Breast epithelium (tissue), 3 donors: ENCODE measurements at regions not wholly inside any gene's neighbourhood (a gene's known extent, or its start where the extent isn't known, plus 50 kb on each side); places are given as distances from the start of the nearest gene placed in this dataset.

Experiments used
- CTCF ChIP-seq, 3 donors: fragments of 450-650 bp; IDR thresholded peaks; one replicate each; pipeline ENCODE4 v1.5.1; 2016 to 2017; ENCODE audit warnings: antibody characterized with exemption in 3 of 3, mild to moderate bottlenecking in 3 of 3, moderate library complexity in 3 of 3
- POLR2A ChIP-seq: fragments of 450-650 bp; IDR thresholded peaks from one replicate; pipeline ENCODE4 v1.6.1; 2016; ENCODE audit warnings: antibody characterized with exemption, mild to moderate bottlenecking, moderate library complexity
- POLR2AphosphoS5 ChIP-seq, 3 donors: sonication (generic); formaldehyde crosslinking; IDR thresholded peaks; one replicate each; pipeline ENCODE4 v1.6.1; 2017; ENCODE audit warnings: antibody characterized with exemption in 3 of 3

GRCh38 chr13:83716121-83716520 lies 166.2 kb downstream of the SLITRK1 start:
- TF ChIP-seq CTCF (IDR thresholded peaks at IDR 0.05) (no peak), POLR2A (no peak), POLR2AphosphoS5 (IDR thresholded peaks at IDR 0.05) (no peak)
